WERI-Rb-1 (cell line): ENCODE measurements at regions not wholly inside any gene's neighbourhood (a gene's known extent, or its start where the extent isn't known, plus 50 kb on each side); places are given as distances from the start of the nearest gene placed in this dataset.

Experiments
- DNase-seq: peaks from one replicate; pipeline ENCODE4 v3.0.0-alpha.2; 2020
- H3K27ac ChIP-seq: fragments of 250-450 bp; sonication (Bioruptor Pico); 2 replicates; pipeline ENCODE4 v1.5.1; 2020; ENCODE audit warnings: mild to moderate bottlenecking, moderate library complexity
- H3K27me3 ChIP-seq: fragments of 250-450 bp; sonication (Bioruptor Pico); 2 replicates; pipeline ENCODE4 v1.5.1; 2021; ENCODE audit warnings: mild to moderate bottlenecking, low read depth, moderate library complexity; ENCODE audit not compliant: insufficient read depth, severe bottlenecking
- H3K36me3 ChIP-seq: fragments of 250-450 bp; sonication (Bioruptor Pico); 2 replicates; pipeline ENCODE4 v1.5.1; 2020; ENCODE audit warnings: mild to moderate bottlenecking, moderate library complexity
- H3K4me3 ChIP-seq: 2 replicates; pipeline ENCODE4 v1.5.1; 2011; ENCODE audit warnings: low read depth, mild to moderate bottlenecking, control low read depth, low read length
- H3K9me3 ChIP-seq: fragments of 250-450 bp; sonication (Bioruptor Pico); 2 replicates; pipeline ENCODE4 v1.5.1; 2021; ENCODE audit warnings: mild to moderate bottlenecking, moderate library complexity; ENCODE audit not compliant: severe bottlenecking
- TF ChIP-seq, protein P1 (sequence below): IDR thresholded peaks from 2 replicates; pipeline ENCODE4 v1.5.1; 2011; ENCODE audit warnings: low read depth, mild to moderate bottlenecking, control low read depth, inconsistent platforms, low read length

DNA sequence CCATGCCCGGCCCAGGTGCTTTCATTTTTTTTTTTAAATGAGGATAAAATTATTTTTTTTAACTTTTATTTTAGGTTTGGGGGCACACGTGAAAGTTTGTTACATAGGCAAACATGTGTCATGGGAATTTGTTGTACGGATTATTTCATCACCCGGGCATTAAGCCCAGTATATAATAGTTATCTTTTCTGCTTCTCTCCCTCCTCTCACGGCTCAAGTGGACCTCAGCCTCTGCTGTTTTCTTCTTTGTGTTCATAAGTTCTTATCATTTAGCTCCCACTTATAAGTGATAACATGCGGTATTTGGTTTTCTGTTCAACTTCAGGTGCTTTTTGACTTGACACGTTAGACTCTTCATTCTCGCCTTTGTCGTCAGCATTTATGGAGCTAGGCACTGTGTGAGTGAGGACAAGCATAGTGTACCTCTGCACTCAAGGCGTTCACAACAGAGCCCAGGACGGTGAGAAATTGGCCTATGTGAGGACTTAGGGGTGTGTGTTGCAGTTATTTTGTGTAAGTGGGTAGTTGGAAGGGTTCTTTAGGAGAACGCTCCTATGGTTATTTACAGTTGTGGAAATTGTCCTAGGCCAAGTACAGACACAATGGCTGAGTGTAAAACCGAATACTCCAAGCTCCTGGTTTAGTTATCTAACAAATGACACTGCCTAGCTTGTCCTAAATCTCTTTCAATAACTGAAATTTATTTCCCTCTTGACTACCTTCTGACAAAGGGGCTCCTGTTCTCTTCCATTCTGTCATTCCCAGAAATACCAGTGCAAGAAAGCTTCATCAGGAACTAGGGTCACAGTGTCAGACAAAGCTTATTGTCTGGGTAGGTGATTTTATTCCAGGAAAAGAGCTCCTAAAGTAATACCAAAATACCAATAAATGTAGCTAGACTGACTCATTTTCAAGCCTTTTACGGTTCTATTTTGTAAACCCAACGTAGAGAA lies 200.5 kb upstream of the PRICKLE1 start:
- H3K9me3 ChIP-seq: no peaks in the 10 kb centered on the region
- no peak overlapping the region for H3K27ac ChIP-seq
- H3K27me3 ChIP-seq: no peaks in the 10 kb centered on the region

DNA sequence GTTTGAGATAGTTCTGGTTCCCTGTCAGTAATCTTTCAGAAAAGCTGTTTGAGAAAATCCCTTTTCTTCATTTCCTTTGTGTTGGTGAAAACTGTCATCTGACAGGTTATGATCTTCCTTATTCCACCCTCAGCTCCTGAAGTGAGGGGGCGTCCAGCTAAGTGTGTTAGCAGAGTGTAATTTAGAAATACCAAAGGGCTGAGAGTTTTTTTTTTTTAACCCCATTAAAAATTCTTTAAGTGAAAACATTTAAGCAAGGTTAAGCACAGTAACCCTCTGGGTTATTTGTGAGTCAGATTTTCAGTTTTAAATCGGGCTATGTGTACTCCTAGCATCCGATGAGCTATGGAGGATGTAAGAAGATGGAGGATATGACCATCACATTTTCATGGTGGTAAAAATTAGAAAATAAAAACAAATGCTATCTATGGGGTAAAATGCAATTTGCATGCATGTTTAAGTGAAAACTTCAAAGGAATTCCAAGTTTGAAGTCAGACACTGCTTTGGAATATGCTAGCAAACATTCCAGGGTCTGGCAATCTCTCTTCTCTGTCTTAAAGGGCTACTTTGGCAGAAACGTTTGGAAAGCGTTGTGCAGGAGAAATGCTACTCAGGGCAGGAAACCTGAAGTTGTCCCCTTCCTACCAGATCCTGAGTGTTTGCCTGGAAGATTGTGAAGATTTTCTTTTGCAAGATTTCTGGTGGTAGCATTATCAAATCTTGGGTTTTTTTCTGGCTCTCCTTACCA lies 197.0 kb upstream of the PRICKLE1 start:
- Histone ChIP-seq H3K9me3 (no peaks in the 10 kb centered on the region), H3K27ac (no peak overlapping the region), H3K27me3 (no peaks in the 10 kb centered on the region), H3K4me3 (no peak overlapping the region), H3K36me3 (no peaks in the 10 kb centered on the region)
- DNase-seq: no peak
- TF ChIP-seq, protein P1, sequence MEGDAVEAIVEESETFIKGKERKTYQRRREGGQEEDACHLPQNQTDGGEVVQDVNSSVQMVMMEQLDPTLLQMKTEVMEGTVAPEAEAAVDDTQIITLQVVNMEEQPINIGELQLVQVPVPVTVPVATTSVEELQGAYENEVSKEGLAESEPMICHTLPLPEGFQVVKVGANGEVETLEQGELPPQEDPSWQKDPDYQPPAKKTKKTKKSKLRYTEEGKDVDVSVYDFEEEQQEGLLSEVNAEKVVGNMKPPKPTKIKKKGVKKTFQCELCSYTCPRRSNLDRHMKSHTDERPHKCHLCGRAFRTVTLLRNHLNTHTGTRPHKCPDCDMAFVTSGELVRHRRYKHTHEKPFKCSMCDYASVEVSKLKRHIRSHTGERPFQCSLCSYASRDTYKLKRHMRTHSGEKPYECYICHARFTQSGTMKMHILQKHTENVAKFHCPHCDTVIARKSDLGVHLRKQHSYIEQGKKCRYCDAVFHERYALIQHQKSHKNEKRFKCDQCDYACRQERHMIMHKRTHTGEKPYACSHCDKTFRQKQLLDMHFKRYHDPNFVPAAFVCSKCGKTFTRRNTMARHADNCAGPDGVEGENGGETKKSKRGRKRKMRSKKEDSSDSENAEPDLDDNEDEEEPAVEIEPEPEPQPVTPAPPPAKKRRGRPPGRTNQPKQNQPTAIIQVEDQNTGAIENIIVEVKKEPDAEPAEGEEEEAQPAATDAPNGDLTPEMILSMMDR: no peak

More for the DNA sequence above, 200.5 kb upstream of the PRICKLE1 start:
- no peak for DNase-seq
- Histone ChIP-seq H3K36me3 (no peaks in the 10 kb centered on the region), H3K4me3 (no peak overlapping the region)
- TF ChIP-seq, protein P1: no peak

DNA sequence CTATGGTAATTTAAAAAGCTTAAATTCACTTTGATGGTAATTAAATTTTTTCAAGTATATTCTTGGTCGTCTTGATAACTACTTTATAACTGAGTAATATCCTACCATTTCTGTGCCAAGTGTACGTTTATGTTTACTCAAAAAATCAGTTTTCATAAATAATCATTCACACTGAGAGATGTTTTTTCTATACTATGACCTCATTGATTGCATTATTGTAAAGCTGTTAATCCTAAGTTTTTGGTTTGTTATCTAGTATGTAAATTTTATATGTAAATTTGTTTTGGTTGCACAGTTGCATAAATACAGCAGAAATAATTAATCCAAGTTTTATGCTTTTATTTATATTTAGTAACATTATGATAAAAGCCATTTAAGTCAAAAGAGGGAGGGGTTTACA lies 196.4 kb upstream of the PRICKLE1 start:
- Histone ChIP-seq H3K27me3 (no peaks in the 10 kb centered on the region), H3K4me3 (no peak overlapping the region), H3K36me3 (no peaks in the 10 kb centered on the region), H3K27ac (no peak overlapping the region), H3K9me3 (no peaks in the 10 kb centered on the region)
- DNase-seq: no peak
- TF ChIP-seq, protein P1: no peak

DNA sequence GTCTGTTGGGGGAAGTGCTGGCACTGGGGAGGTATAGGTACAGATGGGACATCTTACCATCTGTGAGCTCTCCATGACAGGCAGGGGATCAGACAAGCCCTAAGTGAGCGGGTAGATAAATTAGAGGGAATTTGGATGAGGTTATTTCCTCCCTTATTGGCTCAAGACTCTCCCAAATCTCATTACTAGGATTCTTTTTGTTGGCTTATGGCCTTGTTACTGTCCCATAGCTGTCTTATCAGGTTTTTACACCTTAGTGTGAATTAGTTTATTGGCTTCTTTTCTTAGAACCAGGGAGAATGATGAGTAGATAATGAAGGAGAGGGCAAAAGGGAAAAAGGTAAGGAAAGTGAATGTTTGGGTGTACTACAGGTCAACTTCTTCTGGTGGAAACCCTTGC lies 191.1 kb upstream of the PRICKLE1 start:
- TF ChIP-seq, protein P1: no peak
- Histone ChIP-seq H3K27ac (no peak overlapping the region), H3K9me3 (no peaks in the 10 kb centered on the region), H3K36me3 (no peaks in the 10 kb centered on the region), H3K27me3 (no peaks in the 10 kb centered on the region), H3K4me3 (no peak overlapping the region)
- no peak for DNase-seq

DNA sequence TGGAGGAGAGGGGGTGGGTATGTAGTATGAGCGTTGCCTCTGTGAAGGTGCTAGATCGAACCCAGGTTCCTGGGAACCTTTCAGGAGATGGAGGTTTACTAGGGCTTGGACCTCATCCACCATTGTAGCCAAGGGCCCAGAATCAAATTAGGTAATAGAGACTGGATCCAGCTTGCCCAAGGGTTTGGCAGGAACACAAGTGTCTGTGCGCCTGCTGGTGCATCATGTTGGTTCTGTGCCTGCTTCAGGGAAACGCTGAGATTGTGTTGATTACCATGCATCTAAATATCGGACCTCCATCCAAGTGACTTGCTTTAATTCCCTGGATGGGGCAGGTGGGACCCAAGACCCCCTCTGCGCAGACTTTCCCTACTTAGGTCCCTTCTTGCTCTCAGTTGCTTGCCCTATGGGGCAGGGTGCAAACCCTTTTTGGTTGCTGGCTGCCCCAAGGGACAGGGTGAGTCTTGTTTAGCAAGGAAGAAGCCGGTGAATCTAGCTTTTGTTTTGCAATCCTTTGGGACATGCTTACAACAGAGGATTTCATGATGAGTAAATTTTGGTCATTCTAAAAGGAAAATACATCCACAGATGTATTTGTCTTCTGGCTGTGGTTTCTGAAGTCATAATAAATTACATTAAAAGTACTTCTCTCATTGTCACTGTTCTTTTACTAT lies 189.8 kb upstream of the PRICKLE1 start:
- DNase-seq: no peak
- no peaks in the 10 kb centered on the region for H3K9me3 ChIP-seq
- no peak overlapping the region for H3K27ac ChIP-seq
- no peak overlapping the region for H3K4me3 ChIP-seq
- TF ChIP-seq, protein P1: no peak
- H3K36me3 ChIP-seq: no peaks in the 10 kb centered on the region
- H3K27me3 ChIP-seq: no peaks in the 10 kb centered on the region
